AG10803 (cell line): ENCODE measurements at regions not wholly inside any gene's neighbourhood (a gene's known extent, or its start where the extent isn't known, plus 50 kb on each side); places are given as distances from the start of the nearest gene placed in this dataset.

Source experiments
- DNase-seq: peaks from one replicate; pipeline ENCODE4 v3.0.0; 2010; ENCODE audit warnings: low read depth
- H3K4me3 ChIP-seq: 2 replicates; pipeline ENCODE4 v1.5.1; 2011; ENCODE audit warnings: mild to moderate bottlenecking, low read length, control low read depth
- CTCF ChIP-seq: conservative IDR thresholded peaks from 2 replicates; pipeline ENCODE4 v1.5.1; 2011; ENCODE audit warnings: mild to moderate bottlenecking, low read length, control low read depth, inconsistent platforms

- no peak for DNase-seq
- no peak overlapping the region for H3K4me3 ChIP-seq
- TF ChIP-seq CTCF = no peak
Observed at GRCh38 chr6:4368649-4369048, 233.3 kb upstream of the ECI2 start.

GRCh38 chr6:4367643-4368042 is 232.3 kb upstream of the ECI2 start:
- no peak overlapping the region for H3K4me3 ChIP-seq
- DNase-seq = no peak
- no peak for TF ChIP-seq CTCF

GRCh38 chr6:4366635-4367395 is 231.4 kb upstream of the ECI2 start:
- no peak overlapping the region for H3K4me3 ChIP-seq
- no peak for DNase-seq
- TF ChIP-seq CTCF = no peak

GRCh38 chr6:4365686-4366085 is 230.3 kb upstream of the ECI2 start:
- no peak for DNase-seq
- no peak overlapping the region for H3K4me3 ChIP-seq
- no peak for TF ChIP-seq CTCF

DNA sequence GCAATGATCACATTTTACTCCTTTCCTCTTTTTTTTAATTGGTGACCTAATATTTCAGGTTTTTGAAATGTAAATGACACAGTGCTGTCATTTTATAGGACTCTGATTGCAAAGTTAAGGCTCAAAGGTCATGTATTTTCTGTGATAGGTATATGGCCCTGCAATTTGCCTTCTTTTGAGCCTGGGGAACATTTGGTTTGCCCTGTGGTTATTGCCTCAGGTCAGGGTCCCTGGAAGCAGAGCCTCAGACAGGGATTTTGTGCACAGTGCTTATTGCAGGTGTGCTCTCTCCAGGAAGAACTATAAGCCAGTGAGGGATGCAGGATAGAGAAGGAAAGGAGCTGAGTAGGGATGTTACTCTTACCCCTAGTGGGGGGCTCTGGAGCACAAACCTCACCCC is 229.3 kb upstream of the ECI2 start:
- H3K4me3 ChIP-seq = no peak overlapping the region
- TF ChIP-seq CTCF = no peak
- DNase-seq = no peak

DNA sequence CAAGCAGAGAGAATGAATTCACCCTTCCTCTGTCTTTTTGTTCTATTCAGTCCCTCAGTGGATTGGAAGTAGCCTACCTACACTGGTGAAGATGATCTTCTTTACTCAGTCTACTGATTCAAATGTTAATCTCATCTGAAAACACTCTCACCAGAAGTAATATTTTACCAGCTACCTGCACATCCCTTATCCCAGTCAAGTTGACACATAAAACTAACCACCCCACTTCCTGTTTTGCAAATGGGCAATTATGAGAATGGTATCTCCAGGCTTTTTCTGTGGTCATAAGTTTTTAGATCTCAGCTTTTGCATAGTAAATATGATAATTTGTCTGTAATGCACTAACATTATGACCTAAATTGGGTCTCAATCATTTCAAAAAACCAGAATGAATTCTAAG is 228.8 kb upstream of the ECI2 start:
- no peak for TF ChIP-seq CTCF
- no peak for DNase-seq
- H3K4me3 ChIP-seq = no peak overlapping the region

GRCh38 chr6:4363656-4364055 is 228.3 kb upstream of the ECI2 start:
- no peak for TF ChIP-seq CTCF
- no peak for DNase-seq
- no peak overlapping the region for H3K4me3 ChIP-seq
